HepG2 (cell line): ENCODE measurements at regions not wholly inside any gene's neighbourhood (a gene's known extent, or its start where the extent isn't known, plus 50 kb on each side); places are given as distances from the start of the nearest gene placed in this dataset.

Experiments
- ATAC-seq: fragments of 200-7000 bp; cut with Tn5 transposase; 3 replicates; pipeline ENCODE4 v1.9.1; 2020; ENCODE audit warnings: mild to moderate bottlenecking, moderate library complexity
- BruUV-seq: library from RNA; stranded (reverse); fragments of 400-500 nt; replicated peaks from 2 replicates; lab custom pipeline; 2021; lab: Mats Ljungman, UMichigan
- CTCF ChIA-PET: fragments of 300-600 bp; formaldehyde crosslinking; extraction: SDS; loops from one replicate; lab custom pipeline; 2021; ENCODE audit warnings: low total read pairs, inconsistent platforms, low intra/inter-chr PET ratio; lab: Yijun Ruan, JAX
- POLR2A ChIA-PET: fragments of 350-600 bp; sonication (Branson Sonifier 250); formaldehyde crosslinking; loops from one replicate; lab custom pipeline; 2020; ENCODE audit warnings: antibody characterized with exemption, inconsistent platforms; lab: Yijun Ruan, JAX
- DNase-seq: peaks from one replicate; pipeline ENCODE4 v3.0.0-alpha.2; 2015; ENCODE audit warnings: low spot score
- FAIRE-seq: peaks from 3 replicates; lab custom pipeline; 2011; peaks lifted over from hg19 to GRCh38; lab: Jason Lieb, UNC
- H2AFZ ChIP-seq: one replicate; pipeline ENCODE4 v1.6.1; 2011; ENCODE audit warnings: low read length, inconsistent platforms
- H3K27ac ChIP-seq: fragments of 300-600 bp; 3 replicates; pipeline ENCODE4 v1.8.0; 2011; ENCODE audit warnings: mixed run types, mild to moderate bottlenecking, mixed read lengths, low read length, inconsistent platforms; ENCODE audit not compliant: insufficient read depth; ENCODE audit errors: extremely low read length
- H3K27me3 ChIP-seq, 2 experiments: fragments of 200-600 bp in 1 of 2; 2 replicates in 1 of 2; 3 replicates in 1 of 2; pipeline versions ENCODE4 v1.6.0 to v1.8.0; 2011; ENCODE audit warnings: low read length in 2 of 2, mild to moderate bottlenecking in 2 of 2, moderate library complexity in 2 of 2, inconsistent platforms in 1 of 2; ENCODE audit not compliant: insufficient read depth in 2 of 2, control insufficient read depth in 1 of 2
- H3K36me3 ChIP-seq, 2 experiments: fragments of 200-600 bp in 1 of 2; replicated peaks in 1 of 2; 2 replicates in 1 of 2; 3 replicates in 1 of 2; pipeline versions ENCODE4 v1.5.1 to v1.8.0; 2011; ENCODE audit warnings: low read length in 2 of 2, inconsistent platforms in 1 of 2; ENCODE audit not compliant: insufficient read depth in 2 of 2, control insufficient read depth in 1 of 2
- H3K4me1 ChIP-seq: 2 replicates; pipeline ENCODE4 v1.5.1; 2012; ENCODE audit warnings: low read length, inconsistent platforms; ENCODE audit not compliant: insufficient read depth
- H3K4me2 ChIP-seq: 2 replicates; pipeline ENCODE4 v1.6.0; 2011; ENCODE audit warnings: low read depth, low read length, inconsistent platforms
- H3K4me3 ChIP-seq, 3 experiments: fragments of 200-600 bp in 1 of 3; sonication (generic), shearing (Covaris generic) in 1 of 3; replicated peaks in 1 of 3; 2 replicates each; pipeline ENCODE4 v1.5.1; 2011 to 2016; ENCODE audit warnings: low read length in 3 of 3, inconsistent platforms in 2 of 3, low read depth in 2 of 3, mild to moderate bottlenecking in 2 of 3, control low read depth in 1 of 3, mixed read lengths in 1 of 3; ENCODE audit not compliant: insufficient read depth in 1 of 3
- H3K79me2 ChIP-seq: one replicate; pipeline ENCODE4 v1.6.1; 2011; ENCODE audit warnings: low read length, inconsistent platforms; ENCODE audit not compliant: insufficient read depth
- H3K9ac ChIP-seq: 2 replicates; pipeline ENCODE4 v1.6.0; 2011; ENCODE audit warnings: mild to moderate bottlenecking, low read depth, low read length, inconsistent platforms; ENCODE audit not compliant: insufficient read depth
- H3K9me3 ChIP-seq: 2 replicates; pipeline ENCODE4 v1.5.1; 2012; ENCODE audit warnings: mild to moderate bottlenecking, low read length
- H4K20me1 ChIP-seq: 2 replicates; pipeline ENCODE4 v1.6.0; 2011; ENCODE audit warnings: inconsistent platforms, mild to moderate bottlenecking, low read length, moderate library complexity; ENCODE audit not compliant: insufficient read depth
- DPF2 ChIP-seq: sonication (generic); formaldehyde crosslinking; IDR thresholded peaks from 2 replicates; pipeline ENCODE4 v1.4.0; 2020; ENCODE audit warnings: mild to moderate bottlenecking, low read depth, missing genetic modification reagents, borderline replicate concordance
- EP300 ChIP-seq, 3 experiments: sonication (generic) in 1 of 3; formaldehyde crosslinking in 1 of 3; IDR thresholded peaks; 2 replicates each; pipeline versions ENCODE4 v1.5.1 to v1.6.1; 2011 to 2020; ENCODE audit warnings: low read depth in 2 of 3, low read length in 2 of 3, borderline replicate concordance in 1 of 3, improper control_type of control experiment in 1 of 3, mild to moderate bottlenecking in 1 of 3, missing genetic modification reagents in 1 of 3, moderate library complexity in 1 of 3
- ZNF326 ChIP-seq: sonication (generic); formaldehyde crosslinking; IDR thresholded peaks from 2 replicates; pipeline ENCODE4 v1.4.0; 2020; ENCODE audit warnings: missing genetic modification reagents, borderline replicate concordance
- ZNF44 ChIP-seq: sonication (generic); formaldehyde crosslinking; IDR thresholded peaks from 2 replicates; pipeline ENCODE4 v1.5.1; 2020; ENCODE audit warnings: mild to moderate bottlenecking, missing genetic modification reagents
- ZZZ3 ChIP-seq: sonication (generic); formaldehyde crosslinking; IDR thresholded peaks from 2 replicates; pipeline ENCODE4 v1.4.0; 2020; ENCODE audit warnings: missing genetic modification reagents, mild to moderate bottlenecking, borderline replicate concordance
- WGBS: methylation state at CpG from one replicate; pipeline ENCODE4 v1.1.6; 2017; ENCODE audit warnings: low lambda C conversion rate; 5-methylcytosine and 5-hydroxymethylcytosine counted together
- in situ Hi-C: cut with HindIII; loops from 2 replicates; pipeline ENCODE4 v1.10.0; 2017; ENCODE audit warnings: low pct_unique_long_range_greater_than_20kb; ENCODE audit not compliant: extremely low pct_ligation_motif_present
- intact Hi-C: fragments of 100-400 bp; cut with micrococcal nuclease; formaldehyde crosslinking; loops from one replicate; pipeline ENCODE4 v1.10.0; 2022; ENCODE audit not compliant: unreplicated experiment
- TF ChIP-seq, protein P1 (sequence below): sonication (generic); formaldehyde crosslinking; IDR thresholded peaks from 2 replicates; pipeline ENCODE4 v1.4.0; 2020; ENCODE audit warnings: missing genetic modification reagents, borderline replicate concordance
- TF ChIP-seq, protein P2 (sequence below), 2 experiments: sonication (generic) in 1 of 2; formaldehyde crosslinking in 1 of 2; IDR thresholded peaks; 2 replicates each; pipeline versions ENCODE4 v1.5.1 to v1.6.1; 2011 to 2020; ENCODE audit warnings: borderline replicate concordance in 1 of 2, low read depth in 1 of 2, low read length in 1 of 2, mild to moderate bottlenecking in 1 of 2, missing genetic modification reagents in 1 of 2, moderate library complexity in 1 of 2

DNA sequence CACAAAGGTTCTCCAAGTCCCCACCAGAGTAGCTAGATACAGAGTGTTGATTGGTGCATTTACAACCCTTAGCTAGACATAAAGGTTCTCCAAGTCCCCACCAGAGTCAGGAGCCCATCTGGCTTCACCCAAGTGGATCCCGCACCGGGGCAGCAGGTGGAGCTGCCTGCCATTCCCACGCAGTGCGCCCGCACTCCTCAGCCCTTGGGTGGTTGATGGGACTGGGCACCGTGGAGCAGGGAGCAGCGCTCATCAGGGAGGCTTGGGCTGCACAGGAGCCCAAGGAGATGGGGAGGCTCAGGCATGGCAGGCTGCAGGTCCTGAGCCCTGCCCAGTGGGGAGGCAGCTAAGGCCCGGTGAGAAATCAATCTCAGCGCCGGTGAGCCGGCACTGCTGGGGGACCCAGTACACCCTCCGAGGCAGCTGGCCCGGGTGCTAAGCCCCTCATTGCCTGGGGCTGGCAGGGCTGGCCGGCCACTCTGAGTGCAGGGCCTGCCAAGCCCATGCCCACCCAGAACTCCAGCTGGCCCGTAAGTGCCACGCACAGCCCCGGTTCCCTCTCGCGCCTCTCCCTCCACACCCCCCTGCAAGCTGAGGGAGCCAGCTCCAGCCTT is 404.1 kb downstream of the METTL15 start:
- WGBS: 73% methylated on average over 11 of the region's 19 CpGs
- Histone ChIP-seq H3K4me3 (no peak overlapping the region), H3K9ac (no peak overlapping the region), H3K27ac (no peak overlapping the region), H2AFZ (no peak overlapping the region), H4K20me1 (no peaks in the 10 kb centered on the region), H3K4me1 (no peaks in the 10 kb centered on the region), H3K4me2 (no peak overlapping the region), H3K9me3 (peaks cover 11% of the 10 kb centered on the region; the same call in 1 of the 2 replicates), H3K27me3 (no peaks in the 10 kb centered on the region), H3K36me3 (no peaks in the 10 kb centered on the region), H3K79me2 (no peaks in the 10 kb centered on the region)
- DNase-seq (no peak), ATAC-seq (no peak), FAIRE-seq (no peak)
- ChIA-PET POLR2A (no interaction called here), CTCF (no interaction called here)
- in situ Hi-C loops (no loop called here), intact Hi-C loops (no loop called here)
- no TSS peak for BruUV-seq
- TF ChIP-seq ZNF44 (CRISPR knock-in tag) (no peak), DPF2 (no peak), ZZZ3 (CRISPR knock-in tag) (no peak), EP300 (IDR thresholded peaks at IDR 0.05; ENCODE audit: low read depth in 2 of 2, low read length in 2 of 2) (no peak), EP300 (CRISPR knock-in tag; IDR thresholded peaks at IDR 0.05; ENCODE audit: borderline replicate concordance) (no peak), ZNF326 (CRISPR knock-in tag) (no peak)
- TF ChIP-seq, protein P1, sequence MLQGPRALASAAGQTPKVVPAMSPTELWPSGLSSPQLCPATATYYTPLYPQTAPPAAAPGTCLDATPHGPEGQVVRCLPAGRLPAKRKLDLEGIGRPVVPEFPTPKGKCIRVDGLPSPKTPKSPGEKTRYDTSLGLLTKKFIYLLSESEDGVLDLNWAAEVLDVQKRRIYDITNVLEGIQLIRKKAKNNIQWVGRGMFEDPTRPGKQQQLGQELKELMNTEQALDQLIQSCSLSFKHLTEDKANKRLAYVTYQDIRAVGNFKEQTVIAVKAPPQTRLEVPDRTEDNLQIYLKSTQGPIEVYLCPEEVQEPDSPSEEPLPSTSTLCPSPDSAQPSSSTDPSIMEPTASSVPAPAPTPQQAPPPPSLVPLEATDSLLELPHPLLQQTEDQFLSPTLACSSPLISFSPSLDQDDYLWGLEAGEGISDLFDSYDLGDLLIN: no peak
- TF ChIP-seq, protein P2, sequence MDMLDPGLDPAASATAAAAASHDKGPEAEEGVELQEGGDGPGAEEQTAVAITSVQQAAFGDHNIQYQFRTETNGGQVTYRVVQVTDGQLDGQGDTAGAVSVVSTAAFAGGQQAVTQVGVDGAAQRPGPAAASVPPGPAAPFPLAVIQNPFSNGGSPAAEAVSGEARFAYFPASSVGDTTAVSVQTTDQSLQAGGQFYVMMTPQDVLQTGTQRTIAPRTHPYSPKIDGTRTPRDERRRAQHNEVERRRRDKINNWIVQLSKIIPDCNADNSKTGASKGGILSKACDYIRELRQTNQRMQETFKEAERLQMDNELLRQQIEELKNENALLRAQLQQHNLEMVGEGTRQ (IDR thresholded peaks at IDR 0.05; ENCODE audit: low read depth, low read length): no peak
- TF ChIP-seq, protein P2 (CRISPR knock-in tag; IDR thresholded peaks at IDR 0.05; ENCODE audit: borderline replicate concordance): no peak
